ENCODE measurements at regions not wholly inside any gene's neighbourhood (a gene's known extent, or its start where the extent isn't known, plus 50 kb on each side); places are given as distances from the start of the nearest gene placed in this dataset.

DNA sequence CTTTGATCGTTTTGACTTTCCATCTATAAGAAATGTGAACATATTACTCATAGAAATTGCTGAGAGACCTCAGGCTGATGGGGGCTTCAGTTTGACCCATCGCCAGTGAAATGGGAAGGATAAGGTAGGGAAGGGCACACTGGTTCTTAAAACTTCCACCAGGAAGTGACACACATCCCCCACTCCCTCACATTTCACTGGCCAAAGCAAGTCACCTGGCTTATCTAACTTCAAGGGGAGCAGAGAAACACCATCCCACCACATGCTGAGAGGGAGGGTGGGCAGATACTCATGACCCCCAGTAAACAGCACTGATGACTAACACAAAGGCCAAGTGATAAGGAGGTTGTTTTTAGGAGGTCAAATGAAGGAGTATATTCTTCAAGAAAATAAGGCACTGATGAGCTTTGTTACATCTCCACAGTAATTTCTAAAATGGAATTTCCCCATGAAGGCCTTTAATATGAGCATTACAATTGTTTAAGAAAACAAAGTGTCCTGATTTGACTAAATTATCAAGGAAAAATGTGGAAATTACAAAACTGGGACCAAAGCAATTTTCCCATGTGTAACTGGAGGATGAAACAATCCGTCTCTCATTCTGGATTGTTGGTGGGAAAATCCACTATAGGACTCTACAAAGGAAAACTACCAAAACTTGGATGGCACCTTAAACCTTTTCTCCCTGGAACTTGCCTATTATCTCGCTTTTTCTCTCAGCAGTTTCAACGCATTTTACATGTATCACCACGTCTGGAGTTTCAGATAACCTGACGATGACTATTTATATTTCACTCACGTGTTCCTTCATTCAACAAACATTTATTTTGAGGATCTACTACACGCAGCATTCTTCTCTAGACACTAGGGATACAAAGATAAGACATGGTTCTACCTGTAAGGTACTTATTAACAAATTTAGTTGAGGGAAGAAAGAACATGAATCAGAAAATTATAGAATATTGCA is 91.8 kb upstream of the EEA1 start:
- TF ChIP-seq GATA2 (IDR thresholded peaks at IDR 0.05; ENCODE audit: low read depth, low read length) (no peak), GATA3 (IDR thresholded peaks at IDR 0.05; ENCODE audit: low read depth, low read length) (no peak)

Measured in SH-SY5Y (cell line).